Endothelial cell of umbilical vein (primary cell): ENCODE measurements at regions not wholly inside any gene's neighbourhood (a gene's known extent, or its start where the extent isn't known, plus 50 kb on each side); places are given as distances from the start of the nearest gene placed in this dataset.

Experiments used
- GATA2 ChIP-seq: IDR thresholded peaks from 2 replicates; pipeline ENCODE4 v1.7.0; 2011; ENCODE audit warnings: low read depth, mild to moderate bottlenecking, moderate library complexity, mixed read lengths, low read length; ENCODE audit not compliant: insufficient read length, insufficient read depth
- POLR2A ChIP-seq: IDR thresholded peaks from 2 replicates; pipeline ENCODE4 v1.6.1; 2012; ENCODE audit warnings: low read depth, mild to moderate bottlenecking, control low read depth, low read length
- POLR2AphosphoS5 ChIP-seq: IDR thresholded peaks from 2 replicates; pipeline ENCODE4 v1.6.1; 2012; ENCODE audit warnings: low read depth, mild to moderate bottlenecking, control low read depth, low read length, moderate library complexity; ENCODE audit not compliant: insufficient read depth
- TF ChIP-seq, protein P1 (sequence below), 2 donors: IDR thresholded peaks; 1 replicate in 1 of 2; 2 replicates in 1 of 2; pipeline ENCODE4 v1.5.1; 2011; ENCODE audit warnings: low read length in 2 of 2, mild to moderate bottlenecking in 2 of 2, moderate library complexity in 2 of 2, control low read depth in 1 of 2, inconsistent platforms in 1 of 2, low read depth in 1 of 2; ENCODE audit not compliant: insufficient read depth in 1 of 2; ENCODE audit errors: extremely low read depth in 1 of 2
- TF ChIP-seq, protein P2 (sequence below): IDR thresholded peaks from 2 replicates; pipeline ENCODE4 v1.6.1; 2011; ENCODE audit not compliant: insufficient read depth, insufficient read length

GRCh38 chr17:51385208-51385607 is 124.9 kb downstream of the UTP18 start:
- TF ChIP-seq, protein P1, sequence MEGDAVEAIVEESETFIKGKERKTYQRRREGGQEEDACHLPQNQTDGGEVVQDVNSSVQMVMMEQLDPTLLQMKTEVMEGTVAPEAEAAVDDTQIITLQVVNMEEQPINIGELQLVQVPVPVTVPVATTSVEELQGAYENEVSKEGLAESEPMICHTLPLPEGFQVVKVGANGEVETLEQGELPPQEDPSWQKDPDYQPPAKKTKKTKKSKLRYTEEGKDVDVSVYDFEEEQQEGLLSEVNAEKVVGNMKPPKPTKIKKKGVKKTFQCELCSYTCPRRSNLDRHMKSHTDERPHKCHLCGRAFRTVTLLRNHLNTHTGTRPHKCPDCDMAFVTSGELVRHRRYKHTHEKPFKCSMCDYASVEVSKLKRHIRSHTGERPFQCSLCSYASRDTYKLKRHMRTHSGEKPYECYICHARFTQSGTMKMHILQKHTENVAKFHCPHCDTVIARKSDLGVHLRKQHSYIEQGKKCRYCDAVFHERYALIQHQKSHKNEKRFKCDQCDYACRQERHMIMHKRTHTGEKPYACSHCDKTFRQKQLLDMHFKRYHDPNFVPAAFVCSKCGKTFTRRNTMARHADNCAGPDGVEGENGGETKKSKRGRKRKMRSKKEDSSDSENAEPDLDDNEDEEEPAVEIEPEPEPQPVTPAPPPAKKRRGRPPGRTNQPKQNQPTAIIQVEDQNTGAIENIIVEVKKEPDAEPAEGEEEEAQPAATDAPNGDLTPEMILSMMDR (IDR thresholded peaks at IDR 0.05; ENCODE audit: extremely low read depth in 1 of 2, insufficient read depth in 1 of 2, low read depth in 1 of 2, low read length in 2 of 2) = no peak
- TF ChIP-seq, protein P2, sequence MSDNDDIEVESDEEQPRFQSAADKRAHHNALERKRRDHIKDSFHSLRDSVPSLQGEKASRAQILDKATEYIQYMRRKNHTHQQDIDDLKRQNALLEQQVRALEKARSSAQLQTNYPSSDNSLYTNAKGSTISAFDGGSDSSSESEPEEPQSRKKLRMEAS = no peak
- TF ChIP-seq POLR2A = no peak
- no peak for TF ChIP-seq GATA2
- no peak for TF ChIP-seq POLR2AphosphoS5
